GM12801 (cell line): ENCODE measurements at regions not wholly inside any gene's neighbourhood (a gene's known extent, or its start where the extent isn't known, plus 50 kb on each side); places are given as distances from the start of the nearest gene placed in this dataset.

Experiments used
- TF ChIP-seq, protein P1 (sequence below): IDR thresholded peaks from one replicate; pipeline ENCODE4 v1.5.1; 2011; ENCODE audit warnings: control low read depth; ENCODE audit not compliant: insufficient read length; ENCODE audit errors: extremely low read depth

DNA sequence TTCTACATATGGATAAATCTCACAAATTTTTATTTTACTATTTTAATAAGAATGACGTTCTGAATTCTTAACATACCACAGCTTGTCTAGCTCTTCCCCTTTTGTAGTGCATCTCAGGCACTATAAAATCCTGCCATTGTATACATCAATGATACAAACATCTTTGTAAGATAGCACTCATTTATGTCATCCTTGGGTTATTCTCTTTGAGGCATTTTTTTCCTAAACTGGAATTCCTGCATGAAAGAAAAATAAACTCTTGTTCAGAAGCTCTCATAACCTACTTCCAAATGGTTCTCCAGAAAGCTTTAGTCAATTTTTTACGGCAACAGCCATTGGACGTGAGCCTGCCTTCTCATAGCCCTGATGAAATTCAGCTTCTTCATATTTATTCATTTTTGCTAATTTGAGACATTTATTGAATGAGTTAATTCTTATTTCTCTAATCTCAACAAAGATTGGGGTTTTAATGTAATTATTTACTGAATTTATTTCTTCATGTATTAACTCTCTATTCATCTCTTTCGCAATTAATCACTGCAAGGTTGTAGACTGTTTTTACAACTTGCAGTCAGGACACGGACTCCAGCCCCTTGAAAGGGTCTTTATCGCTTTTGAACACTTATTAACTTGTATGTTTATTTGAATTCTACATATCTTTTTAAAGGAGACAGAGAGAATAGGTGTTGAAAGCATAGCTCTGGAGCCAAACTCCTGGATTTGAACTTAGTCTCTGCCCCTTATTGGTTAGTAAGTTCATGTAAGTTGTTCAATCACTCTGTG lies 57.6 kb upstream of the PARD3B start:
- TF ChIP-seq, protein P1, sequence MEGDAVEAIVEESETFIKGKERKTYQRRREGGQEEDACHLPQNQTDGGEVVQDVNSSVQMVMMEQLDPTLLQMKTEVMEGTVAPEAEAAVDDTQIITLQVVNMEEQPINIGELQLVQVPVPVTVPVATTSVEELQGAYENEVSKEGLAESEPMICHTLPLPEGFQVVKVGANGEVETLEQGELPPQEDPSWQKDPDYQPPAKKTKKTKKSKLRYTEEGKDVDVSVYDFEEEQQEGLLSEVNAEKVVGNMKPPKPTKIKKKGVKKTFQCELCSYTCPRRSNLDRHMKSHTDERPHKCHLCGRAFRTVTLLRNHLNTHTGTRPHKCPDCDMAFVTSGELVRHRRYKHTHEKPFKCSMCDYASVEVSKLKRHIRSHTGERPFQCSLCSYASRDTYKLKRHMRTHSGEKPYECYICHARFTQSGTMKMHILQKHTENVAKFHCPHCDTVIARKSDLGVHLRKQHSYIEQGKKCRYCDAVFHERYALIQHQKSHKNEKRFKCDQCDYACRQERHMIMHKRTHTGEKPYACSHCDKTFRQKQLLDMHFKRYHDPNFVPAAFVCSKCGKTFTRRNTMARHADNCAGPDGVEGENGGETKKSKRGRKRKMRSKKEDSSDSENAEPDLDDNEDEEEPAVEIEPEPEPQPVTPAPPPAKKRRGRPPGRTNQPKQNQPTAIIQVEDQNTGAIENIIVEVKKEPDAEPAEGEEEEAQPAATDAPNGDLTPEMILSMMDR: no peak

DNA sequence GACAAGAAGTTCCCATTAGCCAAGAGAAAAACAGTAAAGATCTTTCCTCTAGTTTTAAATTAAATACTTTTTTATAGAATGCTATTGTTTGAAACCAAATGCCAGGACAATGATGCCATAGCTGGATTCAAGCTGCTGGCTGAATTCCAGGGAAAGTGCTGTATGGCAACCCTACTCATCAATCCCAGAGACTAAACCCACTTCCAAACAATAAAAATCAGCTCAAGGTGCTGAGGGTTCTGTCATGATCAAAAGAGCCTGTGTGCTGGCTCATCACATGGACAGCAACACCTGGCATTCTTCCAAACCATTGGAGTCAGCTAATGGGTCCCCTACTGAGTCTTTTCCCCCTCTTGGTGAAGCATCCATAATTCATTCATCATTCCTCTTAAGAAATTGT lies 53.7 kb upstream of the PARD3B start:
- TF ChIP-seq, protein P1: no peak

DNA sequence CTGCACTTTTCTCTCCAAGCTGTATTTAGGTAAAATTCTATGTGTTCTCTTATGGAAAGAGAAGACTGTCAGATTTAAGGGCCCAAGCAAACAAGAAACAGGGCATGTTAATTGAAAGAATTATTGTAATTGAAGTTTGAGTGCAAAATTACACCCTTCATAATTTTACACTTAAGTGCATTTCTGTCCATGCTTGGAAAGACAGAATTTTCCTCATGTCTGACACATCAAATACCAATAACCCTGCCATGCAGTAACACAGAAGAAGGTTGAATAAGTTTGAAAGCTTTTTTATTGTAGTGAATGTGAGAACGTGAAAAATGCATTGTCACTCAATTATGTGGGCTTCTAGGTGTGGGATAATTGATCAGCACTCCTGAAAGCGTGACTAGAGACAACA lies 52.9 kb upstream of the PARD3B start:
- TF ChIP-seq, protein P1: no peak

DNA sequence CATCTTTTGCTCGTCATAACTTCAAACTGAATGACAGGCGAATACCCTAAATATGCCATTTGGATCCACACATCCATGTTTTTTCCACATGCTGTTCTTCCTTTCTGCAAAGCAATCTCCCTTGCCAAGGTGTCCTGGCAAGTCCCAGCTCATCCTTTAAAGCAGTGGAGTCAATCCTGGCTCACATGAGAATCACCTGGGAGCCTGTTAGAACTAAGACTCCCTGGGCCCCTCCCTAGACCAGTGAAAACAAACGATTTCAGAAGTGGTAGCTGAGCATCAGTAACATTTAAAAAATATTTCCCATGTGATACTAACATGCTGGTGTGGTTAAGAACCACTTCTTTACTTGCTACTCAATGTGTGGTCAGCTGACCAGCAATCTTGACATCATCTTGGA lies 50.6 kb upstream of the PARD3B start:
- TF ChIP-seq, protein P1: no peak

DNA sequence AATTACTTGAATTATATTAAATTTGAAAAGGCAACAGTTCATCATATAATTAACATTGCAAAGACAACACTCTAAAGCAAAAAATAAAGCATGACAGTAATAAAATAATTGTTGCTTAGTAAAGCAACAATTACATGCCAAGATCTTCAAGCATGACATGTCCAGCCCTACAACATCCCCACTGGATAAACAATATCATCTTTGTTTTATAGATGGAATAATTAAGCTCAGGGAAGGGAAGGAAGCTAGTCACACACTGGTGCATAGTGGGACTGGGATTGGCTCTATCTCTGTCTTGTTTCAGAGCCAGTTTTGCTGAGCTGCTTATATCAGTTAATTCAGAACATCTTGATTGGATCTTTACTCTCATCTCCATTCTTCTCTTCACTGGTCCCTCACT lies 49.9 kb upstream of the PARD3B start:
- TF ChIP-seq, protein P1: no peak
